ENCODE measurements at regions not wholly inside any gene's neighbourhood (a gene's known extent, or its start where the extent isn't known, plus 50 kb on each side); places are given as distances from the start of the nearest gene placed in this dataset.

DNA sequence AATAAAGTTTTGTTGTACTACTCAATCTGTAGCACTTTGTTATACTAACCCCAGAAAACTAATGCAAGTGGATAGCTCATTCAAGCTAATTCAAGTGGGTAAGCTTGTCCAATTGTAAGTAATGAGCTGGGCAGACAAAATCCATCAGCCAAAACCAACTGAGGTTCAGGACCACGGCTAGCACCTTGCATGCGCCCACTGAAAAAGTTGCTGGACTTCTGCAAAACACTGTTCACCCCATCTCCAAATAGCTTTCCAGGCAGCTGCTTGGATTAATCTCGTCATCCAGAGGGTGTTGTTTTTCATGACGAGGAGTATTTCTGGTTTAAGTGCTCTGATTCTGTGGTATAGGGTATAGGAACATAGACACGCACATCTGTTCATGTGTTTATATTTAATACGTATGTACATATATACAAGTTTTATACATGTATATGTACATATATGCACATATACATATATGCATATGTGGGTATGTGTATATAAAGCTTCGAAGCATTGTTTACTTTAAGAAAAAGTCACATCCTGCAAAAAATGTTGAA, 307.5 kb downstream of the GALR1 start:
- Histone ChIP-seq H3K4me1 (no peaks in the 10 kb centered on the region), H3K27me3 (no peaks in the 10 kb centered on the region), H3K9me3 (no peaks in the 10 kb centered on the region), H3K4me3 (no peak overlapping the region), H3K27ac (no peak overlapping the region), H3K36me3 (no peaks in the 10 kb centered on the region)
- TF ChIP-seq EP300 (IDR thresholded peaks at IDR 0.05) (no peak), POLR2AphosphoS5 (IDR thresholded peaks at IDR 0.05) (no peak), POLR2A (IDR thresholded peaks at IDR 0.05) (no peak)
- TF ChIP-seq, protein P1, sequence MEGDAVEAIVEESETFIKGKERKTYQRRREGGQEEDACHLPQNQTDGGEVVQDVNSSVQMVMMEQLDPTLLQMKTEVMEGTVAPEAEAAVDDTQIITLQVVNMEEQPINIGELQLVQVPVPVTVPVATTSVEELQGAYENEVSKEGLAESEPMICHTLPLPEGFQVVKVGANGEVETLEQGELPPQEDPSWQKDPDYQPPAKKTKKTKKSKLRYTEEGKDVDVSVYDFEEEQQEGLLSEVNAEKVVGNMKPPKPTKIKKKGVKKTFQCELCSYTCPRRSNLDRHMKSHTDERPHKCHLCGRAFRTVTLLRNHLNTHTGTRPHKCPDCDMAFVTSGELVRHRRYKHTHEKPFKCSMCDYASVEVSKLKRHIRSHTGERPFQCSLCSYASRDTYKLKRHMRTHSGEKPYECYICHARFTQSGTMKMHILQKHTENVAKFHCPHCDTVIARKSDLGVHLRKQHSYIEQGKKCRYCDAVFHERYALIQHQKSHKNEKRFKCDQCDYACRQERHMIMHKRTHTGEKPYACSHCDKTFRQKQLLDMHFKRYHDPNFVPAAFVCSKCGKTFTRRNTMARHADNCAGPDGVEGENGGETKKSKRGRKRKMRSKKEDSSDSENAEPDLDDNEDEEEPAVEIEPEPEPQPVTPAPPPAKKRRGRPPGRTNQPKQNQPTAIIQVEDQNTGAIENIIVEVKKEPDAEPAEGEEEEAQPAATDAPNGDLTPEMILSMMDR (IDR thresholded peaks at IDR 0.05) = no peak
- WGBS, 2 donors = 59 to 64% methylated on average over 7 of the region's 7 CpGs
- intact Hi-C loops (cut with DNase I) = no loop called here
- no peak for DNase-seq

DNA sequence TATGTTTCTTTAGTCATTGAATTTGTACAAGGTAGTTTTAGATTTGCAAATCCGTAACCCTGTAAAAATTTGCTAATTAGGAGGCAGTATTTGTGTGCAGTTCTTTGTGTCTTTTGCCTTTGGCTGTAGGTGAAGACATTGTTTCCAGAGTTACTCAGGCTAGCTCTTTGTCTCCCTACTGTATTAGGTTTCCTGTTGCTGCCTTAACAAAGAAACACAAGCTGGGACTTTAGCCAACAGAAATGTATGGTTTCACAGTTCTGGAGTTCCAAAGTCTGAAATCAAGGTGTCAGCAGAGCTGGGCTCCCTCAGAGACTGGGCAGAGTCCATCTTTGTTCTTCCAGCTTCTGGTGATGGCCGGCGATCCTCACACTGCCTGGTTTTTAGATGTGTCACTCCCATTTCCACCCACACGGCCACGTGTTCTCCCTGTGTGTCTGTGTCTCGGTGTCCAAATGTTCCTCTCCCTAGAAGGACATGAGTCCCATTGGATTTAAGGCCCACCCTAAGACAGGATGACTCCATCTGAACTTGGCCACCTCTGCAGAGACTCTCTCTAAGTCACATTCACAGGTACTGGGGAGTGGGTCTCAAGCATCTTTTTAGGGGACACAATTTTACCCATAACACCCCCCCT, 309.7 kb downstream of the GALR1 start:
- no peak for TF ChIP-seq EP300 (IDR thresholded peaks at IDR 0.05)
- TF ChIP-seq, protein P1 (IDR thresholded peaks at IDR 0.05) = no peak
- no peak for TF ChIP-seq POLR2AphosphoS5 (IDR thresholded peaks at IDR 0.05)
- TF ChIP-seq POLR2A (IDR thresholded peaks at IDR 0.05) = no peak
- H3K27me3 ChIP-seq = no peaks in the 10 kb centered on the region
- no peak overlapping the region for H3K27ac ChIP-seq
- 86 to 89% methylated on average over 6 of the region's 6 CpGs for WGBS, 2 donors
- no peak for DNase-seq
- H3K4me3 ChIP-seq = no peak overlapping the region
- H3K9me3 ChIP-seq = no peaks in the 10 kb centered on the region
- intact Hi-C loops (cut with DNase I) = no loop called here
- no peaks in the 10 kb centered on the region for H3K4me1 ChIP-seq
- H3K36me3 ChIP-seq = no peaks in the 10 kb centered on the region

DNA sequence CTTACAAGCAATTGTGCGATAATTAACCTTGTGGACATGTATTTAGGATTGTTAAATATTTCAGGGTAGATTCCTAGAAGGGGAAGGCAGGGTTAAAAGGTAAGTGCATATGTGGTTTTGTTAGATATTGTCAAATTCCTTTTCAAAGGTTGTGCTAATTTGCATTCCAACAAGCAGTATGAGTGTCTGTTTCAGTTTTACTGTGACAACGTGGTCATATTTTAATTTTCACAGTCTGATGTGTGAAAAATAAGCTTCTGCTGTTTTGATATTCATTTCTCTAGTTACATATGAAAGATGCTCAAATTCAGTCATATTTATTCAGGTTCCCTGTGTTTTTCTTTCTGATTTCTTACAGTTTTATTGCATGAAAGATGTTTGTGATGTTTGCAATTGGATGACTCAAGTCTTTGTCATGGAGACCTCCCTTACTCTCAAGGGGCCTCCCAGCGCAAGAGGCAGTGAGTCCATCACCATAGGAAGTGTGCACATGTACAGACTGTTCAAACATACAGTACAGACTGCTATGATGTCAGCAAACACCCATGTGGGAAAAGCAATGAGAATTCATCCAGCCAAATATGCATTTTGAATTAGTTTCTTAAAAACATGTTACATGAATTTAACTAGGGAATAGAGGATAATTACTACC, 310.8 kb downstream of the GALR1 start:
- Histone ChIP-seq H3K4me1 (no peaks in the 10 kb centered on the region), H3K36me3 (no peaks in the 10 kb centered on the region), H3K27me3 (no peaks in the 10 kb centered on the region), H3K27ac (no peak overlapping the region), H3K4me3 (no peak overlapping the region), H3K9me3 (no peaks in the 10 kb centered on the region)
- intact Hi-C loops (cut with DNase I) = no loop called here
- DNase-seq = no peak
- 71 to 81% methylated on average over 3 of the region's 3 CpGs for WGBS, 2 donors
- TF ChIP-seq, protein P1 (IDR thresholded peaks at IDR 0.05) = no peak
- TF ChIP-seq POLR2AphosphoS5 (IDR thresholded peaks at IDR 0.05) = no peak

DNA sequence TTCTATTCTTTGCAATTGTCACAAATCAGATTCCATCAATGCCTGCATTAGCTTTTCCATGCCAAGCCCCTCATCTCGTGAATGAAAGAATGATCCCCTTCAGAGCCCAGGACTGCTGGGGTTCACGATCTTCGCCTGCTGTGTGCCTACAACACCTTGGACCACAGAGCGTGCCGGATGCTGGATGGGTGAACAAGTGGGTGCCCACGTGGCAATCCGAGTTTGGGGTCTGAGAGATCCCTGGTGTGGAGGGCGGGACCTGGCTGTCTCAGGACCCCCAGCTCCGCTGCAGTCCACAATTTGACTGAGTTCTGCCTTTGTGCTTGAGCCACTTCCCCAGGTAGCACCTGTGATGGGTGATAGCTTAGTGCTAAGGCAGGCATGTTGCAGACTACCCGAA, 317.0 kb downstream of the GALR1 start:
- no peak overlapping the region for H3K4me3 ChIP-seq
- no peaks in the 10 kb centered on the region for H3K36me3 ChIP-seq
- intact Hi-C loops (cut with DNase I) = no loop called here
- no peak for TF ChIP-seq POLR2A (IDR thresholded peaks at IDR 0.05)
- TF ChIP-seq POLR2AphosphoS5 (IDR thresholded peaks at IDR 0.05) = no peak
- no peak for TF ChIP-seq EP300 (IDR thresholded peaks at IDR 0.05)
- TF ChIP-seq, protein P1 (IDR thresholded peaks at IDR 0.05) = no peak
- no peaks in the 10 kb centered on the region for H3K4me1 ChIP-seq
- DNase-seq = no peak
- H3K27ac ChIP-seq = no peak overlapping the region
- no peaks in the 10 kb centered on the region for H3K27me3 ChIP-seq
- no peaks in the 10 kb centered on the region for H3K9me3 ChIP-seq
- 92 to 93% methylated on average over 10 of the region's 10 CpGs for WGBS, 2 donors

Data from sigmoid colon (tissue), 6 donors.